Adrenal gland (tissue), 9 donors: ENCODE measurements at regions not wholly inside any gene's neighbourhood (a gene's known extent, or its start where the extent isn't known, plus 50 kb on each side); places are given as distances from the start of the nearest gene placed in this dataset.
"Not testable (repeated sequence)": the region's sequence is repeated elsewhere in the genome, so short reads cannot be mapped to it uniquely, and the experiment has no call there.

Source experiments
- DNase-seq, 7 donors: peaks; one replicate each; pipeline ENCODE4 v3.0.0-alpha.2; 2019 to 2020
- H3K27ac ChIP-seq, 5 donors: fragments of 200-600 bp; sonication (generic) in 4 of 5; 1 replicate in 3 of 5; 2 replicates in 2 of 5; pipeline versions ENCODE4 v1.5.1 to v1.8.0; 2016 to 2020; ENCODE audit warnings: mild to moderate bottlenecking in 1 of 5
- H3K27me3 ChIP-seq: fragments of 200-600 bp; 2 replicates; pipeline ENCODE4 v1.8.0; 2021
- H3K36me3 ChIP-seq, 2 donors: fragments of 200-600 bp; replicated peaks in 1 of 2; 1 replicate in 1 of 2; 2 replicates in 1 of 2; pipeline versions ENCODE4 v1.5.1 to v1.8.0; 2018 to 2022
- H3K4me1 ChIP-seq, 2 donors: fragments of 200-600 bp; replicated peaks in 1 of 2; 1 replicate in 1 of 2; 2 replicates in 1 of 2; pipeline versions ENCODE4 v1.5.1 to v1.8.0; 2018 to 2021
- H3K4me3 ChIP-seq, 4 donors: fragments of 200-600 bp; sonication (generic) in 3 of 4; one replicate each; pipeline ENCODE4 v1.5.1; 2016 to 2018
- H3K9me3 ChIP-seq, 3 donors: fragments of 200-600 bp; sonication (generic) in 1 of 3; replicated peaks in 1 of 3; 1 replicate in 2 of 3; 2 replicates in 1 of 3; pipeline versions ENCODE4 v1.5.1 to v1.8.0; 2016 to 2021
- POLR2A ChIP-seq, 2 donors: fragments of 450-650 bp; IDR thresholded peaks; one replicate each; pipeline ENCODE4 v1.6.1; 2017; ENCODE audit warnings: antibody characterized with exemption in 2 of 2, mild to moderate bottlenecking in 2 of 2, moderate library complexity in 1 of 2
- WGBS, 4 donors: extraction: QIAGEN DNeasy Blood & Tissue Kit in 2 of 4; methylation state at CpG; one replicate each; pipeline versions ENCODE4 v1.1.5 to v1.1.7; 2013 to 2017; 5-methylcytosine and 5-hydroxymethylcytosine counted together
- intact Hi-C, 2 donors: fragments of 100-400 bp; cut with DNase I; formaldehyde crosslinking; loops; one replicate each; pipeline versions ENCODE4 v1.14.1 to v1.15.0; 2022 to 2023
- TF ChIP-seq, protein P1 (sequence below), 6 experiments: fragments of 450-650 bp in 4 of 6; fragments of 200-600 bp in 2 of 6; sonication (generic) in 1 of 6; IDR thresholded peaks; 1 replicate in 5 of 6; 2 replicates in 1 of 6; pipeline versions ENCODE4 v1.5.1 to v1.8.0; 2016 to 2021; ENCODE audit warnings: antibody characterized with exemption in 6 of 6, mild to moderate bottlenecking in 2 of 6, moderate library complexity in 1 of 6
- donor health status: healthy with polysubstance abuse.
- donor health status: Bipolar disorder and iron deficiency.
- donor health status: DM: yes; HTN: yes; CAD: no.
- donor health status: DM: no; HTN: no; CAD: no.
- donor health status: DM: no; HTN: no; CAD: no.

DNA sequence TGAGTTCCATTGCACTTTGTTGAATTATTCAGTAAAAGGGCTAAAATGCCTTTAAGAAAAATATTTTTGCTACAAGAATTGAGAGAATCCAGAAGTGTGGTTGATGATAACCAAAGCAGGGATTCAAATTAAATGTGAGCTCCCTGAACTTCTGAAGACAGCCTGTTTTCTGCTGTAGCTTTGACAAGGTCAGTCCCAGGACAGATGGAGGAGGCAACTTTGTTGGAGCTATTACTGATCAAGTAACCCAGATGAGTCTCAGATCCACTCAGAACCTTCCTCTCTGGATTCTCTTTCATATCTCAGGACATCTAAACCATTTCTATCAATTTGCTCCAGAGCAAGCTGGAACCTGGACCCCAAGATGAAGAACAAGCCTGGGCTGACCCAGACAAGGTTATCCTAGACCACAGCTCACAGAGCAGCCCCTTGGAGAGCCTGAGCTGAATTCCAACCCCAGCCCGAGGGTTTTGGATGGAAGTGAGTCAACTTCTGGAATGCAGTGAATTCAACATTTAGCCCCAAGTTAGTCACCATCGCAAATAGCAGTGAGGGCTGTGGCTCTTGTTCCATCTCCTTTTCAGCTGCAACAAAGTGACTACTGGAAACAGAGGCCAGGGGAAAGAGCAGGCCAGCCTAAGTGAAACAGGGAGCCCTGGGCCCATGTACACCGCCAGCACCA, 137.8 kb upstream of the TSC22D1 start:
- no peaks in the 10 kb centered on the region for H3K9me3 ChIP-seq
- H3K4me3 ChIP-seq, result no peak overlapping the region
- intact Hi-C loops, result no loop called here
- peaks cover 0 to 7% of the 10 kb centered on the region in 2 donors for H3K4me1 ChIP-seq
- peak overlapping the region in 1 of 5 donors; percentile 64 for H3K27ac ChIP-seq
- no peaks in the 10 kb centered on the region for H3K27me3 ChIP-seq
- H3K36me3 ChIP-seq, result no peaks in the 10 kb centered on the region
- DNase-seq, result peak in 4 of 7 donors; percentile 5 to 35 (median 19)
- TF ChIP-seq POLR2A (IDR thresholded peaks at IDR 0.05), result no peak
- TF ChIP-seq, protein P1, sequence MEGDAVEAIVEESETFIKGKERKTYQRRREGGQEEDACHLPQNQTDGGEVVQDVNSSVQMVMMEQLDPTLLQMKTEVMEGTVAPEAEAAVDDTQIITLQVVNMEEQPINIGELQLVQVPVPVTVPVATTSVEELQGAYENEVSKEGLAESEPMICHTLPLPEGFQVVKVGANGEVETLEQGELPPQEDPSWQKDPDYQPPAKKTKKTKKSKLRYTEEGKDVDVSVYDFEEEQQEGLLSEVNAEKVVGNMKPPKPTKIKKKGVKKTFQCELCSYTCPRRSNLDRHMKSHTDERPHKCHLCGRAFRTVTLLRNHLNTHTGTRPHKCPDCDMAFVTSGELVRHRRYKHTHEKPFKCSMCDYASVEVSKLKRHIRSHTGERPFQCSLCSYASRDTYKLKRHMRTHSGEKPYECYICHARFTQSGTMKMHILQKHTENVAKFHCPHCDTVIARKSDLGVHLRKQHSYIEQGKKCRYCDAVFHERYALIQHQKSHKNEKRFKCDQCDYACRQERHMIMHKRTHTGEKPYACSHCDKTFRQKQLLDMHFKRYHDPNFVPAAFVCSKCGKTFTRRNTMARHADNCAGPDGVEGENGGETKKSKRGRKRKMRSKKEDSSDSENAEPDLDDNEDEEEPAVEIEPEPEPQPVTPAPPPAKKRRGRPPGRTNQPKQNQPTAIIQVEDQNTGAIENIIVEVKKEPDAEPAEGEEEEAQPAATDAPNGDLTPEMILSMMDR (IDR thresholded peaks at IDR 0.05), result no peak
- WGBS, 4 donors, result 60 to 73% (median 70%) methylated on average over 3 of the region's 3 CpGs

DNA sequence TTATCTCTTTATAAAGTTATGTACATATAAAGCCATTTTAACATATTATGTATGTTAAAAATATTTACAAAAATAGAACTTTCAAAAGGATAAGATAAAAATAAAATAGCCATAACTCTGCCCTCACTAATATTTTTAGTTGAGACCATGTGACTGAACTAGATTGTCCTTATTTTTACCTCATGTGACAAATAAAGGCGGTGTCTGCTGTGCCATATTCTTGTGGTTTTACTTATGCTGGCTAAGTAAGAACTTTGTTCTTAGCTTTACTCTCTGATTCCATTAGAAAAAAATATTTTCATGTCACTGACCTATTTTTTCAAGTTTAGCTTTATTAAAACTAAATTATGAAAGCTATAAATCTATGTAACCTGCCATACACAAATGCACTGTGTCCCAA, 135.6 kb upstream of the TSC22D1 start:
- H3K9me3 ChIP-seq, result no peaks in the 10 kb centered on the region
- TF ChIP-seq, protein P1 (IDR thresholded peaks at IDR 0.05), result no peak
- no peak for TF ChIP-seq POLR2A (IDR thresholded peaks at IDR 0.05)
- H3K4me1 ChIP-seq, result peaks cover 0 to 7% of the 10 kb centered on the region in 2 donors
- 87 to 97% (median 94%) methylated on average over 1 of the region's 1 CpG for WGBS, 4 donors
- H3K27me3 ChIP-seq, result no peaks in the 10 kb centered on the region
- no peaks in the 10 kb centered on the region for H3K36me3 ChIP-seq
- no peak for DNase-seq
- no peak overlapping the region for H3K4me3 ChIP-seq
- intact Hi-C loops, result no loop called here
- no peak overlapping the region for H3K27ac ChIP-seq

DNA sequence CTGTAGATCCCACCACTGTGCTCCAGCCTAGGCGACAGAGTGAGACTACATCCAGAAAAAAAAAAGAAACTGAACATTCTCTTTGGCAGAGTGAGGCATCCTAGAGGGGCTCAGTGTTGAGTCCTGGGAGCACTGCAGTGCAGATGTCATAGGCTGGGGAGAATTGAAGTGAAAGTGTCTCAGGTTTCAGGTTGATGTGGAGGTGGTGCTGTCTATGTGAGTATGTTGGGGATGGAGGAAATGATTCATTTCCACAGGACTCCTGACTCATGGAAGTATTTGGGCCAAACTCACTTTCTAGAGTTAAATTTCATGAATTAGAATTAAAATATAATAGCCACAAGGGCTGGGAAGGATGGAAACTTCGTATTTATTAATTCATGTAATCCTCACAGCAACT, 134.4 kb upstream of the TSC22D1 start:
- Histone ChIP-seq H3K4me1 (peaks cover 0 to 7% of the 10 kb centered on the region in 2 donors), H3K4me3 (no peak overlapping the region), H3K27ac (no peak overlapping the region), H3K9me3 (no peaks in the 10 kb centered on the region), H3K27me3 (no peaks in the 10 kb centered on the region), H3K36me3 (no peaks in the 10 kb centered on the region)
- intact Hi-C loops, result no loop called here
- WGBS, 4 donors, result 69 to 77% (median 72%) methylated on average over 2 of the region's 2 CpGs
- TF ChIP-seq POLR2A (IDR thresholded peaks at IDR 0.05), result no peak
- TF ChIP-seq, protein P1 (IDR thresholded peaks at IDR 0.05), result no peak
- peak in 1 of 7 donors; percentile 20 for DNase-seq

DNA sequence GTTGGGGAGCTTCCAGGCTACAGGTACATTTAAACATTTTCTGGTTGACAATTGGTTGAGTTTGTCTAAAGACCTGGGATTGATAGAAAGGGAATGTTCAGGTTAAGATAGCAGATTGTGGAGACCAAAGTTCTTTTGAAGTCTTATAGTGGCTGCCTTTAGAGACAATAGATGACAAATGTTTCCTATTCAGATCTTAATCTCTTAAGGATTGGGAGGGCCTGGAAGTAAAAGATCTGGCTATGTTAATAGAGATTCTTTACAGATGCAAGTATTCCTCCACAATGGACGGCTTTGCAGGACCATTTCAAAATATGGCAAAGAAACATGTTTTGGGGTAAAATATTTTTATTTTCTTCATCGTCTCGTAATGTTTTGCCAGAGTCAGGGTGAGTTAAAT, 128.7 kb upstream of the TSC22D1 start:
- H3K4me3 ChIP-seq, DNase-seq, H3K9me3 ChIP-seq, H3K27me3 ChIP-seq, H3K36me3 ChIP-seq, H3K27ac ChIP-seq, intact Hi-C loops, H3K4me1 ChIP-seq: not testable (repeated sequence)
- 88 to 98% (median 93%) methylated on average over 3 of the region's 3 CpGs for whole genome bisulfite sequencing, 4 donors

DNA sequence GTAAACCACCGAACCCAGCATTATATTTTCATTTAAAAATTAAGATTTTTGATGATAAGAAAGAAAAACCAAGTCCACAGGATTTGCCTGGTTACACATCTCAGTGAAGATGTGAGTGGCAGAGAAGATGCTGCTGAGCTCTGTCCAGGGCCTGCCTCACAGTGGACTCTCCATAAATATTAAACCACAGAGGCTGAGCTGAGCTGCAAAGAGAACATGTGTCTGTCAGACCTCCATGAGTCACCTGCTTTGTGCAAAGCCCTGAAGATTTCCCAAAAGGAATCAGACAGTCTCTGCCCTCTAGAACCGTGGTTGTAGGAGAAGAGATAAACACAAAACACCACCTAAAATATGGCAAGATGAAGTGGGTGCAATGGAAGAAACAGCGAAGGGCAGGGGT, 127.2 kb upstream of the TSC22D1 start:
- Histone ChIP-seq H3K27ac (no peak overlapping the region), H3K9me3 (no peaks in the 10 kb centered on the region), H3K4me3 (no peak overlapping the region), H3K4me1 (no peaks in the 10 kb centered on the region), H3K36me3 (no peaks in the 10 kb centered on the region), H3K27me3 (no peaks in the 10 kb centered on the region)
- intact Hi-C loops, result no loop called here
- TF ChIP-seq POLR2A (IDR thresholded peaks at IDR 0.05), result no peak
- TF ChIP-seq, protein P1 (IDR thresholded peaks at IDR 0.05), result no peak
- WGBS, 4 donors, result 67 to 94% (median 83%) methylated on average over 3 of the region's 3 CpGs
- DNase-seq, result no peak
